ENCODE measurements at regions not wholly inside any gene's neighbourhood (a gene's known extent, or its start where the extent isn't known, plus 50 kb on each side); places are given as distances from the start of the nearest gene placed in this dataset.

DNA sequence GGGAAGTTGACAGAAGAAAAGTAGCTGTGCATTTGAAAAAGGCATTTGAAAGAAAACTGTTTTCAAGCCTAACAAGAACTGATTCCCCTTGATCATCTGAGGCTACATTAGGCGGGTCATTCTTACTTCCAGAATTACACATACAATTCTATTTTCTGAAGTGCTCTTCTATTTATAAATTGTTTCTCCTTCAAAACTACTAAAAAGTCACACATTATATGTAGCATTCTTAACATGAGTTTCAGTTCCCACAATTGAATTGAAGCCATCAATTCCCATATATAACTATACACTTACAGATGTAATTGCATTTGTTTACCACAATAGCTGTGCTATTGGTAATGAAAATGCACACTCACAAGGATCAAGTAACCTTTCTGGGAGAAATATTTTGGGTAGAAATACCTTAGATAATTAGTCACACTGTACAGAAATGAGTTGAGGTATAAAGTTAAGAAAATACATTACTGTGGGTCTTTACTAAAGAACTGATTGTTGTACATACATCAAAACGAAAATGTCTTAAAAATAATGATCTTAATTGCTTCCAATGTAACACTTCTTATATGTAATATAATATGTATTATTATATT, 1688.0 kb upstream of the AGA start:
- Histone ChIP-seq H3K4me1 (ENCODE audit: control insufficient read depth in 1 of 2, insufficient read depth in 2 of 2, low read length in 2 of 2) (no peaks in the 10 kb centered on the region), H3K9ac (ENCODE audit: low read length) (no peak overlapping the region), H4K91ac (ENCODE audit: low read depth, low read length) (no peak overlapping the region), H3K4ac (ENCODE audit: low read depth, low read length) (no peak overlapping the region), H3K36me3 (ENCODE audit: control insufficient read depth in 1 of 2, insufficient read depth in 2 of 2, low read length in 2 of 2) (no peaks in the 10 kb centered on the region), H3K79me2 (ENCODE audit: control insufficient read depth, insufficient read depth, low read length, poor library complexity) (no peaks in the 10 kb centered on the region), H3K4me3 (ENCODE audit: low read depth, low read length) (no peak overlapping the region), H3K23ac (ENCODE audit: low read length) (no peak overlapping the region), H2AFZ (ENCODE audit: insufficient read depth, low read length, poor library complexity) (no peak overlapping the region), H2AK5ac (ENCODE audit: low read length) (no peak overlapping the region), H3K18ac (ENCODE audit: low read length) (no peak overlapping the region), H3K79me1 (ENCODE audit: low read length) (peaks cover 2% of the 10 kb centered on the region), H2BK12ac (ENCODE audit: low read length) (no peak overlapping the region), H3K27ac (ENCODE audit: low read depth, low read length) (no peak overlapping the region), H3K4me2 (ENCODE audit: low read length) (no peak overlapping the region), H3K14ac (ENCODE audit: low read length) (no peak overlapping the region), H3K9me3 (ENCODE audit: insufficient read depth, low read depth, low read length) (no peaks in the 10 kb centered on the region), H2BK120ac (ENCODE audit: insufficient read depth, low read length, poor library complexity) (no peak overlapping the region), H4K12ac (ENCODE audit: low read depth, low read length) (no peak overlapping the region), H2BK5ac (ENCODE audit: low read depth, low read length, poor library complexity) (no peak overlapping the region), H3K27me3 (ENCODE audit: insufficient read depth, low read length) (no peaks in the 10 kb centered on the region), H4K8ac (ENCODE audit: low read depth, low read length) (no peak overlapping the region)
- no CpG with 5 or more reads among the region's 2 CpGs for WGBS (ENCODE audit: extremely low coverage, insufficient coverage, insufficient read length)
- DNase-seq, result no peak

- no peak overlapping the region for H3K4ac ChIP-seq (ENCODE audit: low read depth, low read length)
- H4K12ac ChIP-seq (ENCODE audit: low read depth, low read length), result no peak overlapping the region
- H2AK5ac ChIP-seq (ENCODE audit: low read length), result no peak overlapping the region
- H3K79me1 ChIP-seq (ENCODE audit: low read length), result no peaks in the 10 kb centered on the region
- H3K14ac ChIP-seq (ENCODE audit: low read length), result no peak overlapping the region
- H2AFZ ChIP-seq (ENCODE audit: insufficient read depth, low read length, poor library complexity), result no peak overlapping the region
- H2BK120ac ChIP-seq (ENCODE audit: insufficient read depth, low read length, poor library complexity), result no peak overlapping the region
- WGBS (ENCODE audit: extremely low coverage, insufficient coverage, insufficient read length), result no CpG with 5 or more reads among the region's 4 CpGs
- peak in 1 of 2 donors; percentile 2 for DNase-seq
- no peak overlapping the region for H3K9ac ChIP-seq (ENCODE audit: low read length)
- no peaks in the 10 kb centered on the region for H3K27me3 ChIP-seq (ENCODE audit: insufficient read depth, low read length)
- no peaks in the 10 kb centered on the region for H3K4me1 ChIP-seq (ENCODE audit: control insufficient read depth in 1 of 2, insufficient read depth in 2 of 2, low read length in 2 of 2)
- no peaks in the 10 kb centered on the region for H3K36me3 ChIP-seq (ENCODE audit: control insufficient read depth in 1 of 2, insufficient read depth in 2 of 2, low read length in 2 of 2)
- no peak overlapping the region for H3K4me2 ChIP-seq (ENCODE audit: low read length)
- H3K4me3 ChIP-seq (ENCODE audit: low read depth, low read length), result no peak overlapping the region
- no peak overlapping the region for H3K18ac ChIP-seq (ENCODE audit: low read length)
- no peak overlapping the region for H2BK5ac ChIP-seq (ENCODE audit: low read depth, low read length, poor library complexity)
- H3K23ac ChIP-seq (ENCODE audit: low read length), result no peak overlapping the region
- no peak overlapping the region for H4K8ac ChIP-seq (ENCODE audit: low read depth, low read length)
- no peaks in the 10 kb centered on the region for H3K9me3 ChIP-seq (ENCODE audit: insufficient read depth, low read depth, low read length)
- H4K91ac ChIP-seq (ENCODE audit: low read depth, low read length), result no peak overlapping the region
- H3K79me2 ChIP-seq (ENCODE audit: control insufficient read depth, insufficient read depth, low read length, poor library complexity), result no peaks in the 10 kb centered on the region
- H2BK12ac ChIP-seq (ENCODE audit: low read length), result no peak overlapping the region
- no peak overlapping the region for H3K27ac ChIP-seq (ENCODE audit: low read depth, low read length)
Observed at GRCh38 chr4:179145746-179146525, 1703.7 kb upstream of the AGA start.

GRCh38 chr4:179151770-179152169, 1709.5 kb upstream of the AGA start:
- no CpG with 5 or more reads among the region's 6 CpGs for WGBS (ENCODE audit: extremely low coverage, insufficient coverage, insufficient read length)
- no peak overlapping the region for H3K18ac ChIP-seq (ENCODE audit: low read length)
- H3K9me3 ChIP-seq (ENCODE audit: insufficient read depth, low read depth, low read length), result no peaks in the 10 kb centered on the region
- no peak overlapping the region for H3K9ac ChIP-seq (ENCODE audit: low read length)
- no peak overlapping the region for H4K91ac ChIP-seq (ENCODE audit: low read depth, low read length)
- no peaks in the 10 kb centered on the region for H3K4me1 ChIP-seq (ENCODE audit: control insufficient read depth in 1 of 2, insufficient read depth in 2 of 2, low read length in 2 of 2)
- no peak overlapping the region for H2BK5ac ChIP-seq (ENCODE audit: low read depth, low read length, poor library complexity)
- H4K8ac ChIP-seq (ENCODE audit: low read depth, low read length), result no peak overlapping the region
- H2AFZ ChIP-seq (ENCODE audit: insufficient read depth, low read length, poor library complexity), result no peak overlapping the region
- no peak overlapping the region for H3K4ac ChIP-seq (ENCODE audit: low read depth, low read length)
- no peak overlapping the region for H4K12ac ChIP-seq (ENCODE audit: low read depth, low read length)
- no peaks in the 10 kb centered on the region for H3K27me3 ChIP-seq (ENCODE audit: insufficient read depth, low read length)
- no peak overlapping the region for H2BK12ac ChIP-seq (ENCODE audit: low read length)
- H2AK5ac ChIP-seq (ENCODE audit: low read length), result no peak overlapping the region
- no peak overlapping the region for H3K4me3 ChIP-seq (ENCODE audit: low read depth, low read length)
- no peak overlapping the region for H3K14ac ChIP-seq (ENCODE audit: low read length)
- no peak overlapping the region for H3K4me2 ChIP-seq (ENCODE audit: low read length)
- H3K79me1 ChIP-seq (ENCODE audit: low read length), result no peaks in the 10 kb centered on the region
- DNase-seq, result no peak
- no peaks in the 10 kb centered on the region for H3K79me2 ChIP-seq (ENCODE audit: control insufficient read depth, insufficient read depth, low read length, poor library complexity)
- no peak overlapping the region for H3K27ac ChIP-seq (ENCODE audit: low read depth, low read length)
- H3K36me3 ChIP-seq (ENCODE audit: control insufficient read depth in 1 of 2, insufficient read depth in 2 of 2, low read length in 2 of 2), result no peaks in the 10 kb centered on the region
- no peak overlapping the region for H2BK120ac ChIP-seq (ENCODE audit: insufficient read depth, low read length, poor library complexity)
- no peak overlapping the region for H3K23ac ChIP-seq (ENCODE audit: low read length)

- Histone ChIP-seq H3K4ac (ENCODE audit: low read depth, low read length) (no peak overlapping the region), H3K79me2 (ENCODE audit: control insufficient read depth, insufficient read depth, low read length, poor library complexity) (no peaks in the 10 kb centered on the region), H3K9me3 (ENCODE audit: insufficient read depth, low read depth, low read length) (no peaks in the 10 kb centered on the region), H4K91ac (ENCODE audit: low read depth, low read length) (no peak overlapping the region), H3K14ac (ENCODE audit: low read length) (no peak overlapping the region), H3K4me1 (ENCODE audit: control insufficient read depth in 1 of 2, insufficient read depth in 2 of 2, low read length in 2 of 2) (no peaks in the 10 kb centered on the region), H3K27me3 (ENCODE audit: insufficient read depth, low read length) (no peaks in the 10 kb centered on the region), H2BK5ac (ENCODE audit: low read depth, low read length, poor library complexity) (no peak overlapping the region), H2BK120ac (ENCODE audit: insufficient read depth, low read length, poor library complexity) (no peak overlapping the region), H3K4me2 (ENCODE audit: low read length) (no peak overlapping the region), H4K8ac (ENCODE audit: low read depth, low read length) (no peak overlapping the region), H3K9ac (ENCODE audit: low read length) (no peak overlapping the region), H3K36me3 (ENCODE audit: control insufficient read depth in 1 of 2, insufficient read depth in 2 of 2, low read length in 2 of 2) (no peaks in the 10 kb centered on the region), H4K12ac (ENCODE audit: low read depth, low read length) (no peak overlapping the region), H3K79me1 (ENCODE audit: low read length) (no peaks in the 10 kb centered on the region), H2BK12ac (ENCODE audit: low read length) (no peak overlapping the region), H2AK5ac (ENCODE audit: low read length) (no peak overlapping the region), H3K4me3 (ENCODE audit: low read depth, low read length) (no peak overlapping the region), H2AFZ (ENCODE audit: insufficient read depth, low read length, poor library complexity) (no peak overlapping the region), H3K18ac (ENCODE audit: low read length) (no peak overlapping the region), H3K23ac (ENCODE audit: low read length) (no peak overlapping the region), H3K27ac (ENCODE audit: low read depth, low read length) (no peak overlapping the region)
- WGBS (ENCODE audit: extremely low coverage, insufficient coverage, insufficient read length), result no CpG with 5 or more reads among the region's 2 CpGs
- DNase-seq, result no peak
Observed at GRCh38 chr4:179163147-179163546, 1720.9 kb upstream of the AGA start.
